Spleen (tissue), 7 donors: ENCODE measurements at regions not wholly inside any gene's neighbourhood (a gene's known extent, or its start where the extent isn't known, plus 50 kb on each side); places are given as distances from the start of the nearest gene placed in this dataset.

Experiments used
- CTCF ChIP-seq, 11 experiments: fragments of 200-600 bp in 7 of 11; fragments of 450-650 bp in 4 of 11; sonication (generic) in 4 of 11; IDR thresholded peaks in 8 of 11; conservative IDR thresholded peaks in 3 of 11; 1 replicate in 7 of 11; 2 replicates in 4 of 11; pipeline versions ENCODE4 v1.4.0 to v1.8.0; 2016 to 2021; ENCODE audit warnings: antibody characterized with exemption in 11 of 11, inconsistent platforms in 4 of 11, mild to moderate bottlenecking in 1 of 11
- POLR2A ChIP-seq, 3 donors: fragments of 450-650 bp; IDR thresholded peaks; one replicate each; pipeline ENCODE4 v1.5.1; 2017; ENCODE audit warnings: antibody characterized with exemption in 3 of 3, mild to moderate bottlenecking in 1 of 3
- donor health status: DM: no; HTN: no; CAD: no; lungs with moderate emphysema.
- donor health status: DM: no; HTN: no; CAD: no.
- donor health status: DM: no; HTN: no; CAD: no.

GRCh38 chr4:45122406-45122805, 396.1 kb upstream of the GNPDA2 start:
- TF ChIP-seq CTCF (IDR thresholded peaks at IDR 0.05 in 8 of 11, conservative IDR thresholded peaks at IDR 0.05 in 3 of 11) (no peak), POLR2A (IDR thresholded peaks at IDR 0.05) (no peak)
